NCI-H2196 treated with DMSO at 0.1 percent for 48 hours (cell line): ENCODE measurements at regions not wholly inside any gene's neighbourhood (a gene's known extent, or its start where the extent isn't known, plus 50 kb on each side); places are given as distances from the start of the nearest gene placed in this dataset.

Experiments used
- DNase-seq: peaks from one replicate; lab custom pipeline; 2025; ENCODE audit not compliant: unreplicated experiment; lab: John Stamatoyannopoulos, UW

DNA sequence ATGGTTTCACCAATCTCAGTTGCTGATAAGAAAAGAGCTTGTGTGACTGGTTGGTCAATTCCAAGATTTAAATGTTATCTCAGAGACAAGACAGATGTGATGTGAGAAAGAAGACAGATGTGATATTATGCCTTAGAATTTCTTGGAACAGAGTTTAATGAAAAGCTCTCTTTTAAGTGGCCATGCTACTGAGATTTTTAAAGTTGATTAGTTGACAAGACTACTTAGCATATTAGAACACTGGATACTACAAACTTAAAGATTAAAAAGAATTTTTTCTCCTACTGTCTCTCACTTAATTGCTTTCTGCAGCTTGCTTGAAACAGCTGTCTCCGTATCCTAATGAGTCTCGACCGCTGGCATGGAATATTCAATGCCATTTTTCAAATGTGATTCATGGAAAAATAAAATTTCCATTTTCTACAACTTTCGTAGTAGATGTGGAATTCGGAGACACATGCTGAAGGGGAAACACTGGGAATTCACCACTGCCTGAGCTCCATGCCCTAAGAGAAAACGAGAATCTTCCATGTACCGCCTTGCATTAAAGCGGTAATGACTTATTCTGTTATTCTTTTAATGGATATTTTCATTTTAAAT, 634.2 kb upstream of the SETBP1 start:
- no peak for DNase-seq

DNA sequence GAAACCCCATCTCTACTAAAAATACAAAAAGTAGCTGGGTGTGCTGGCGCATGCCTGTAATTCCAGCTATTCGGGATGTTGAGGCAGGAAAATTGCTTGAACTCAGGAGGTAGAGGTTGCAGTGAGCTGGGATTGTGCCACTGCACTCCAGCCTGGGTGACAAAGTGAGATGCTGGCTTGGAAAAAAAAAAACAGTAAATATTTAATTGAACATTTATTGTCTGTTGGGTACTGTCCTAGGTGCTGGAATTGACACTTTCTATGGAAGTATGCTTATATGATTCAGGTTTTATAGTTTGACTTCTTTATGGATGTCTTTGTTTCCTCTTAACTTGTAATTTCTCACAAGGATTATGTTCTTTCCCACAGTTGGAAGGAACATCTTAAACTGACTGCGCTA, 633.1 kb upstream of the SETBP1 start:
- DNase-seq, result no peak

DNA sequence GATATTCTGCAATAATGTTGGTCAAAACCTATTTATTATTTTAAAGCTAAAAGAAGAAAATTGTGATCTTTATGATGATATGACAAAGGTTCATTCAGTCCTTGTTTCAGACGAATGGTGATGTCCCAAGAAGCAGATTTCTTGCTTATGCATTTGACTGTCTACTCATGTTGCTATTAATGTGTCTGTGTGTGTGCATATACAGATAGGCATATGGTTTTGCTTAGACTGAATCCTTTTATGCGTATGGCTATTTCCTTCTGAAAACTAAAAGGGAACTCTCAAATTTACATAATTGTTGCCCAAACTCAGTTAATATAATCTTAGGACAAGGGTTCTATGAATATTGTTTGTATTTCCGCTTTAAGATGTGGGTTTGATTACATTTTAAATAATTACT, 632.3 kb upstream of the SETBP1 start:
- DNase-seq, result no peak

DNA sequence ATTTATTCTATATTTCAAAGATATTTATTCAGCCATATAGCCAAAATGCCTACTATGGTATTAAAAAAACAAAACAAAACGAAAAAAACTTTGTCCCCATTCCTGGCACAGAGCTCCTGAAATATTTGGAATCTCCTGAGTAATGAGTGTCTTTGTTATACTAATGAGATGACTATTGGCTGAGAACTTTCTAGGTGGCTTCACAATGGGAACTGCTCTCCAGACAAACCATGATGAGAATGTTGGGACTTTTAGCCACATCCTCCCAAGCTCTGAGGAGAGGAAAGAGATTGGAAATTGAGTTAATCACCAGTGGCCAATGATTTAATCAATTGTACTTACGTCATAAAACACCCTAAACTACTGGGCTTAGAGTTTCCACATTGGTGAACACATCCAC, 631.8 kb upstream of the SETBP1 start:
- DNase-seq, result no peak

GRCh38 chr18:44051026-44051425, 629.7 kb upstream of the SETBP1 start:
- no peak for DNase-seq

GRCh38 chr18:44054514-44054913, 626.2 kb upstream of the SETBP1 start:
- DNase-seq, result no peak

- no peak for DNase-seq
Observed at GRCh38 chr18:44060197-44060596, 620.5 kb upstream of the SETBP1 start.

DNA sequence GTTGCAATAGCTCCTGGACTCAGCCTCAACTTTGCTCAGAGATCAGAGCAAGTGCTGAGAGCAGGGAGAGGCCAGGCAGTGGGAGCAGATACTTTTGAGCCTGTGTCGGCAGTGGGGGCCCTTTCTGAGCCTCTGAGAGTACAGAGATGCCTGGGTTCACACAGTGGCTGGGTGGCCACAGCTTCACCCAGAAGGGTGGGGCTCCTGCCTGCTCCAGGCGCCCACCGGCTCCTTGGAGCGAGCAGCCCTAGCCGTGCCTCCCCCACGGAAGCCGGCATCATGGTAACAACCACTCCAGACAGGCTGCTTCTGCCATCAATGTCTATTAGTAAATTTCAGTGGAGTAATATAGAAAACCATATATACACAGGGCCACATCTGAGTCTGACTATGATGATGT, 619.2 kb upstream of the SETBP1 start:
- DNase-seq, result no peak

DNA sequence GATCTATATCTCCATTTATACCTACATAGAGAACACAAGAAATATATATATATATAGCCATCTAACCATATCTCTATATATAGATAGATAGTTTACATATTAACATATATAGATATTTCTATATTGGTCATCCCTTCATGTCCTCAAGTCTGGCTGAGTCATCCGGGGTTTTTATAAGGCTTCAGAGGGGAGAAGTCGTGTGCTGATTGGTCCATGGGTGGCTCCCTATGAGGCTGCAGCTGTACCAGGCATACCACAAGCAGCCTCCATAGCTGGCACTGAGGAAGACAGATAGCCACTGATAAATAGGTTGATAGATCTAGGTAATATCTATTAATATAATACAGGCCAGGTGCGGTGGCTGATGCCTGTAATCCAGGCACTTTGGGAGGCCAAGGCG, 618.3 kb upstream of the SETBP1 start:
- no peak for DNase-seq

DNA sequence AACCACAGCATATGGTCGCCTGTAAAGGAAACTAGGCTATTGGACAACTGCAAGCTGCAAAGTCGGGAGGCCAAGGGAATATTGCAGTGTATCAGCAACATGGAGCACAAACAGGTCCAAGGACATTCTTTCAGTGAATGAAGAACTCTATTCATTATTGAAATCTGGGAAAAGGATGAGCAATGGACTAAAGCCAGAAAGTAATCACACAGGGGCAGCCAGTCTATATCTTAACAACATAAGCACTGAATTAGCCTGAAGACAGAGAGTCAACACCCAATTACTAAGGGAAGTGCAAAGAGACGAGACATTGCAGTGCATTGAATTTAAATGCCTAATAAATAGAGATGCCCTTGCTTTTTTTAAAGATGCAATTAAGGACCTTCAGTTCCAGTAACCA, 615.5 kb upstream of the SETBP1 start:
- DNase-seq, result no peak

DNA sequence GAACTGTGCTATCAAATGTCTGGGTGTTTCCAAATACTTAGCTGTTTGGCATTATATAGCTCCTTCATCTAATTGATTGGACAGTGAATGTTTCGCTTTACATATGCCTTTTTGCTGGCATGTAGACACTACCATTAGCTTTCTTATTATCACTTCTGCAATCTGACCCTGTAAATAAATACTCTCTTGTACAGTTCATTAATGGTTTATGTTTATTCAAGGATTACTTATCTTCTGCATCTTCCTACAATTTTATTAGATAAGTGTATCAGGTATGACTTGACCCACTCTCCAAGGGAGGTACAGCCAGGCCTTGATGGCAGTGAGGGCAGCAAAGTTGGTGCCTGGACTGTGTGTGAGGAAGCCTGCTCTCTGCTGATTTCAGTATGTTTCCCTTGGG, 614.1 kb upstream of the SETBP1 start:
- DNase-seq, result no peak

- DNase-seq, result no peak
Observed at GRCh38 chr18:44067186-44067585, 613.5 kb upstream of the SETBP1 start.

DNA sequence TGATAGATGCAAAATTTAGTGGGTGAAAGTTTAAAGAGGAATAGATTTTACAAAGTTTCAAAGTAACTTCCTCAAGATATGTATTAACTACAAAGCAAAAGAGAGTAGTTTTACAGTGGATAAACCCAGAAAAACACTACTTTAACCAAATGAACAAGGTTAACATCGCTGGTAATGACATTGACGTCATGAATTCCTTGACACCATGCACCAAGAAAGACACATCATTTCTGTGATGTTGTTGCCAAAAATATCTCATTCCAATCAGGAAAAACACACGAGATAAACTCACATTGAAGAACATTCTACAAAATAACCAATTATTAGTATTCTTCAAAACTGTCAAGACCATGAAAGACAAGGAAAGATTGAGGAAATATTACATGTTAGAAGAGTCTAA, 605.6 kb upstream of the SETBP1 start:
- no peak for DNase-seq

DNA sequence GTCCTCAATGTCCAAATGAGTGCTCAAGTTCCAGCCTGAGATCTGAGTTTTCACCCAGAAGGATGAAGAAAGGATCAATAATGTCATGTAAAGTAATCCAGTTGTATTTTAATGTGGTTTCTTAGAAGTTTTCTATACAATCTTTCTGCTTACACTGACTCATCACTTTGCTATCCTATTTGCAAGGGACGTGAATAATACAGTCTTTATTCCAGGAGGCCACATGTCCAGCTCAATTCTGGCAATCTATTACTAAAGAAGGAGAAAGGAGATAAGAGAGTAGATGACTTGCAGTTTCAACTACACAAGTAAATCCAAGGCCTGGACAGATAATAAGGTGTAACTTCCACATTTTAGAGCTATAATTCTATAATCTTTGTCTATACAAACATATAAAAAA, 601.1 kb upstream of the SETBP1 start:
- DNase-seq, result no peak

DNA sequence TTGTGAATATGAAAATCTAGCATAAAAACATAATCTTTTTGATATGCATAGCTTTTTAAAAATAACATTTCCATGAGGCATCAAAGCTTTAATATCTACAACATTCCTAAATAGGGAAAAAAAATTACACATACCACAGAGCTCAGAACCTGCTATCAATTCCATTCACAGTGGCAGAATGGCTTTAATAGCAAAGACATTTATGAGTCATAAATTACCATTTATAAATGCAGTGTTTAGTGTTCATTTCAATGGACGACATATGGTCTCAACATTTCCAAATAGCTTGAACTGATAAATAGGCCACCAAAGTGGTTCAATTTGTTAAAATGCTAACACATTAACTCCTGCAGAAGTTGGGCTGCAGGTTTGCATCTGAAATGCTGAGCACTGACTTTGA, 600.6 kb upstream of the SETBP1 start:
- DNase-seq, result no peak

GRCh38 chr18:44089732-44090131, 591.0 kb upstream of the SETBP1 start:
- DNase-seq, result no peak

DNA sequence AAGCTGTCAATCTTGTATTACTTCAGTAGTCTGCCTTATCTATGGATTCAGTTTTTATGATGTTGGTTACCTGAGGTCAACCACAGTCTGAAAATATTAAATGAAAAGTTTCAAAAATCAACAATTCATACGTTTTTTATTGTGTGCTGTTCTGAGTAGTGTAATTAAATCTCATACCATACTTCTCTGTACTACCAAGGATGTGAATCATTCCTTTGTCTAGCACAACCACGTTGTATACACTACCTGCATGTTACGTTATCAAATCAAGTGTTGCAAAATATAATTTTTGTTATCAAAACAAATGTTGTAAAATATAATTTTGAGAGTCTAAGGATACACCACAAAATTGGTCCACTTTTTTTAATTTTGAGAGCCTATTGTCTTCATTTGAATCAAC, 590.2 kb upstream of the SETBP1 start:
- no peak for DNase-seq

GRCh38 chr18:44093253-44093652, 587.4 kb upstream of the SETBP1 start:
- DNase-seq, result no peak

GRCh38 chr18:44096016-44096415, 584.7 kb upstream of the SETBP1 start:
- DNase-seq, result no peak

DNA sequence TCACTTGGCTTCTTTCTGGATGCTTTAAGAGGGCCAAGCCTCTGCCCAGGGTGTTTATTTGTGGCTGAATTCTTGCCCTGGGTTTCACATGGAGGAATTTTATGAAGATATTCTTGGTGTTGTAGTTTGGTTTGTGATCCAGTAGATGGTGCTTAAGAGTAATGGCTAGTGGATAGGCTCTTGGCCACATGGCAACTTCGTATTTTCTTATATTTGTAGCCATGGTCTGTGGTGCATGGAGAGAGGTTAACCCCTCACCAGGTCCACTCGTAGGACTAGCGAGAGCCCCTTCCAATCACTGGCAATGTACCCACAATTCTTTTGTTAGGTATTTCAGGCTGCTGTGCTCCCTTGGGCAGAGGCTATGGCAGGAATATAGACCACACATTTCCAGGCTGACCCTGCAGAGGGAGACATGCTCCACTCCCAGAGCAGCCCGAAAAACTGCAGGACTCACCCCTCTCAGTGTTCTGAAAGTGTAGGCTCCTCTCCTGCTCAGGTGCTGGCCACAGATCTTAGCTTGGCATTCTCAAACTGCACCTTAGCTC, 582.1 kb upstream of the SETBP1 start:
- peak; percentile 4 for DNase-seq

GRCh38 chr18:44107187-44107586, 573.5 kb upstream of the SETBP1 start:
- no peak for DNase-seq

DNA sequence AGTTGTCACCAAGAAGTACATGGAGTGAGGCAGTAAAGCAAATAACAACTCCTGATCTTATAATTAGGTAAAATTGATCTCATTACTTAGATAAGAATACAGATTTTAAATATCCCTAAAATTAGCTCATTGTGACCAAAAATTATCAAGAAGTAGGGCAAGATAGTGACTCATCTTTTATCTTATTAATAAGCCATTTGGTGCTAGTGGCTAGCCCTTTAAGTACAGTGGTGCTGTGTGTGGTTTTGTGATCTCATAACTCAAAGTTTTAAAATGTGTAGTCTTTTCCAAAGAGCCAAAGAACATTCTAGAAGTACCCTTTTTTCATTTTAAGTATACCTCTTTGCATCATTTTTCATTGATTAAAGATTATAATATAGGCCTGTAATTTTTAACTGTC, 569.4 kb upstream of the SETBP1 start:
- no peak for DNase-seq

DNA sequence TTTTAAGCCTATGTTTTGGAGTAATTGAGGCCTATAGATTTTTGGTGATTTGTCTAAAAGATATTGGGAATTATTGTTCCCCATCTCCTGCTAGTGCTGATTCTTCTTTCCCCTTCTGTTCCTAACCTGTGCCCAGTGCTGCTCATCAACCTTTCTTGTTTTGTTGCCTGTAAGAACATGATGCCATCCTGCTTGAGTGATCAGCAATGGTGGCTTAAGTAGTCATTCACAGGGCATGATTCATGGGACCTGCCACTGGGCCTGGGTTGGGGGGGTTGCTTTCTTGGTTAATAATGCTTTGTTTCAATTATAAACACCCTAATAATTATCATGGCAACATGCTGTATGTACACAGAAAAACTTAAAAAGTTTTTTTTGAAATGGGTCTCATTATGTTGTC, 562.9 kb upstream of the SETBP1 start:
- no peak for DNase-seq
